ENCODE measurements at regions not wholly inside any gene's neighbourhood (a gene's known extent, or its start where the extent isn't known, plus 50 kb on each side); places are given as distances from the start of the nearest gene placed in this dataset.

GRCh38 chr21:27493542-27493941 lies 526.7 kb upstream of the ADAMTS5 start:
- H3K4me2 ChIP-seq (ENCODE audit: control insufficient read depth, extremely low read depth, insufficient read depth, low read depth, low read length), result no peak overlapping the region
- H2AFZ ChIP-seq (ENCODE audit: control insufficient read depth, low read length), result no peak overlapping the region
- no peak overlapping the region for H3K9ac ChIP-seq (ENCODE audit: control insufficient read depth, extremely low read depth, insufficient read depth, low read length)
- no peaks in the 10 kb centered on the region for H3K9me1 ChIP-seq (ENCODE audit: control insufficient read depth, extremely low read depth, insufficient read depth, low read length)
- H3K36me3 ChIP-seq (ENCODE audit: control insufficient read depth in 2 of 2, extremely low read depth in 1 of 2, insufficient read depth in 2 of 2, low read length in 2 of 2), result no peaks in the 10 kb centered on the region
- DNase-seq (ENCODE audit: low read depth, low spot score) (no peak), FAIRE-seq (no peak)
- H3K79me2 ChIP-seq (ENCODE audit: control insufficient read depth, insufficient read depth, low read length), result no peaks in the 10 kb centered on the region
- H4K20me1 ChIP-seq (ENCODE audit: control insufficient read depth, extremely low read depth, insufficient read depth, low read length), result no peaks in the 10 kb centered on the region
- H3K27me3 ChIP-seq (ENCODE audit: control insufficient read depth, extremely low read depth, insufficient read depth, low read length), result no peaks in the 10 kb centered on the region
- peaks cover 4% of the 10 kb centered on the region for H3K4me1 ChIP-seq (ENCODE audit: control insufficient read depth, extremely low read depth, insufficient read depth, low read length)
- no peak overlapping the region for H3K27ac ChIP-seq (ENCODE audit: control insufficient read depth, insufficient read depth, low read length)
- H3K9me3 ChIP-seq (ENCODE audit: control insufficient read depth, low read depth, low read length), result no peaks in the 10 kb centered on the region
- no peak overlapping the region for H3K4me3 ChIP-seq (ENCODE audit: control insufficient read depth in 2 of 3, extremely low read depth in 1 of 3, insufficient read depth in 2 of 3, low read depth in 1 of 3, low read length in 3 of 3)
- TF ChIP-seq, protein P1, sequence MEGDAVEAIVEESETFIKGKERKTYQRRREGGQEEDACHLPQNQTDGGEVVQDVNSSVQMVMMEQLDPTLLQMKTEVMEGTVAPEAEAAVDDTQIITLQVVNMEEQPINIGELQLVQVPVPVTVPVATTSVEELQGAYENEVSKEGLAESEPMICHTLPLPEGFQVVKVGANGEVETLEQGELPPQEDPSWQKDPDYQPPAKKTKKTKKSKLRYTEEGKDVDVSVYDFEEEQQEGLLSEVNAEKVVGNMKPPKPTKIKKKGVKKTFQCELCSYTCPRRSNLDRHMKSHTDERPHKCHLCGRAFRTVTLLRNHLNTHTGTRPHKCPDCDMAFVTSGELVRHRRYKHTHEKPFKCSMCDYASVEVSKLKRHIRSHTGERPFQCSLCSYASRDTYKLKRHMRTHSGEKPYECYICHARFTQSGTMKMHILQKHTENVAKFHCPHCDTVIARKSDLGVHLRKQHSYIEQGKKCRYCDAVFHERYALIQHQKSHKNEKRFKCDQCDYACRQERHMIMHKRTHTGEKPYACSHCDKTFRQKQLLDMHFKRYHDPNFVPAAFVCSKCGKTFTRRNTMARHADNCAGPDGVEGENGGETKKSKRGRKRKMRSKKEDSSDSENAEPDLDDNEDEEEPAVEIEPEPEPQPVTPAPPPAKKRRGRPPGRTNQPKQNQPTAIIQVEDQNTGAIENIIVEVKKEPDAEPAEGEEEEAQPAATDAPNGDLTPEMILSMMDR (optimal IDR thresholded peaks at IDR 0.05 in 1 of 3, IDR thresholded peaks at IDR 0.05 in 1 of 3, conservative IDR thresholded peaks at IDR 0.05 in 1 of 3; ENCODE audit: extremely low read depth in 1 of 3, insufficient read depth in 2 of 3, low read length in 3 of 3), result no peak
- no peak for TF ChIP-seq EZH2 (IDR thresholded peaks at IDR 0.05; ENCODE audit: low read length)
- dilution Hi-C loops (cut with MboI; ENCODE audit: extremely low pct_ligation_motif_present, low sequenced_read_pairs), result no loop called here

DNA sequence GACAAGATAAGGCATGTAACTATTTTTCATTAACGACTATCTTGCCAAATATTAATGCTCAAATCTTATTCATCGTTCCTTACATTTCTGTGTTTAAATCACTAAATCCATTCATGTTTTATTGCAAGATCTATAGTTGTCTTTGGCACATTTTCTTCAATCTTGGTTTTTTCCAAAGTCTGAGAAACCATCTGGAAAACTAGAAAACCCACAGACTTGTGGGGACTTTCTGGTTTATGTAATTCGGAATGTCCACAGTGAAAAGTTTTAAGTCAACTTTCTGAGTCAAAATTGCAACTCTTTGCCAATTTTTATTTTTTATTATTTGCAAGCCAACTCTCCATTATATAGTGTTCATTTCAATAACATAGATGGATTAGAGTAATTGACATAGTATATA lies 520.8 kb upstream of the ADAMTS5 start:
- dilution Hi-C loops (cut with MboI; ENCODE audit: extremely low pct_ligation_motif_present, low sequenced_read_pairs), result no loop called here
- TF ChIP-seq, protein P1 (optimal IDR thresholded peaks at IDR 0.05 in 1 of 3, IDR thresholded peaks at IDR 0.05 in 1 of 3, conservative IDR thresholded peaks at IDR 0.05 in 1 of 3; ENCODE audit: extremely low read depth in 1 of 3, insufficient read depth in 2 of 3, low read length in 3 of 3), result no peak
- no peak for TF ChIP-seq EZH2 (IDR thresholded peaks at IDR 0.05; ENCODE audit: low read length)

More for the DNA sequence above, 520.8 kb upstream of the ADAMTS5 start:
- Histone ChIP-seq H3K36me3 (ENCODE audit: control insufficient read depth in 2 of 2, extremely low read depth in 1 of 2, insufficient read depth in 2 of 2, low read length in 2 of 2) (no peaks in the 10 kb centered on the region), H4K20me1 (ENCODE audit: control insufficient read depth, extremely low read depth, insufficient read depth, low read length) (no peaks in the 10 kb centered on the region), H3K27ac (ENCODE audit: control insufficient read depth, insufficient read depth, low read length) (no peak overlapping the region), H2AFZ (ENCODE audit: control insufficient read depth, low read length) (no peak overlapping the region), H3K79me2 (ENCODE audit: control insufficient read depth, insufficient read depth, low read length) (no peaks in the 10 kb centered on the region), H3K4me3 (ENCODE audit: control insufficient read depth in 2 of 3, extremely low read depth in 1 of 3, insufficient read depth in 2 of 3, low read depth in 1 of 3, low read length in 3 of 3) (no peak overlapping the region), H3K4me2 (ENCODE audit: control insufficient read depth, extremely low read depth, insufficient read depth, low read depth, low read length) (no peak overlapping the region), H3K27me3 (ENCODE audit: control insufficient read depth, extremely low read depth, insufficient read depth, low read length) (no peaks in the 10 kb centered on the region), H3K9me3 (ENCODE audit: control insufficient read depth, low read depth, low read length) (no peaks in the 10 kb centered on the region), H3K4me1 (ENCODE audit: control insufficient read depth, extremely low read depth, insufficient read depth, low read length) (no peaks in the 10 kb centered on the region), H3K9ac (ENCODE audit: control insufficient read depth, extremely low read depth, insufficient read depth, low read length) (no peak overlapping the region), H3K9me1 (ENCODE audit: control insufficient read depth, extremely low read depth, insufficient read depth, low read length) (no peaks in the 10 kb centered on the region)
- no peak for FAIRE-seq
- no peak for DNase-seq (ENCODE audit: low read depth, low spot score)
